GM23248 (cell line): ENCODE measurements at regions not wholly inside any gene's neighbourhood (a gene's known extent, or its start where the extent isn't known, plus 50 kb on each side); places are given as distances from the start of the nearest gene placed in this dataset.

Source experiments
- EZH2 ChIP-seq: fragments of 200-600 bp; sonication (generic); IDR thresholded peaks from 2 replicates; pipeline ENCODE4 v1.6.1; 2018; ENCODE audit warnings: antibody characterized with exemption, mild to moderate bottlenecking; ENCODE audit not compliant: insufficient read depth, poor library complexity, severe bottlenecking
- EZH2phosphoT487 ChIP-seq: fragments of 200-600 bp; sonication (generic); IDR thresholded peaks from 2 replicates; pipeline ENCODE4 v1.6.1; 2018; ENCODE audit warnings: antibody characterized with exemption, moderate library complexity, mild to moderate bottlenecking, low read depth; ENCODE audit not compliant: insufficient read depth

- TF ChIP-seq EZH2phosphoT487 (no peak), EZH2 (no peak)
Observed at GRCh38 chr12:131340616-131341210, 370.2 kb upstream of the SFSWAP start.
